HG02763 (cell line): ENCODE measurements at regions not wholly inside any gene's neighbourhood (a gene's known extent, or its start where the extent isn't known, plus 50 kb on each side); places are given as distances from the start of the nearest gene placed in this dataset.

Source experiments
- ATAC-seq: cut with Tn5 transposase; IDR thresholded peaks from one replicate; pipeline ENCODE4 v1.9.1; 2021; ENCODE audit warnings: mild to moderate bottlenecking, moderate library complexity; ENCODE audit not compliant: unreplicated experiment

DNA sequence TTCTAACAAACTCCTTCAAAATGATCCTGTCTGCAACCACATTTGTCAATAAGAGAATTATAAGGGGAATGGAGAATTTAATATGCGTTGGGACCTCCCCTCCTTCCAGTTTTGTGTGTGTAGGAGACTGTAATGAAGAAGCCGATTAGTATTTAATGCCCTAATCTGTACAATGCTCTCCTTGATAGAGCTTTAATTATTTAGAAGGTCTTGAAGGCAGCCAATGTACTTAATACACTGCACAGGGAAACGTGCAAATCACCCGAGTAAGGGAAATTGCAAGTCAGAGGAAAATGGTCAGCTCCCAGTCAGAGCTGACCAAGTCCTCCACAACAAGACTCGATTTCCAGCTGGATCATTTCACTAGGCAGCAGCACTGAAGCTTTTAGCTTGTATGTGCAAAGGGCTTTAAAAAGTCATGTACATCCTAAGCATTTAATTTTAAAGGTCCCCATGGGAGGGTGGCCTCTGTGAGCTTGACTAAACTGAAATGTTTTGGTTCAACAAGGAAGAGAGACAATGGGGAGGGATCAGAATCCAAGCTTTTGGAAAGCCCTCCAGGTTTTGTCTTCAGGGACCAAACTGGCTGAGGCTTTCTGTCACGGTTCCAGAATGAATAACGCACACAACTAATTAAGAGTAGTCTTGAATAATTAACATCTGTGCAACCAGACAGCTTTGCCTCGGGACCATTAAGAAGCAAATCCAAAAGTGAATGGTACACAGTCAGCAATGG lies 159.8 kb upstream of the MITF start:
- ATAC-seq = no peak

GRCh38 chr3:69569520-69569919 lies 169.7 kb upstream of the MITF start:
- ATAC-seq = no peak

DNA sequence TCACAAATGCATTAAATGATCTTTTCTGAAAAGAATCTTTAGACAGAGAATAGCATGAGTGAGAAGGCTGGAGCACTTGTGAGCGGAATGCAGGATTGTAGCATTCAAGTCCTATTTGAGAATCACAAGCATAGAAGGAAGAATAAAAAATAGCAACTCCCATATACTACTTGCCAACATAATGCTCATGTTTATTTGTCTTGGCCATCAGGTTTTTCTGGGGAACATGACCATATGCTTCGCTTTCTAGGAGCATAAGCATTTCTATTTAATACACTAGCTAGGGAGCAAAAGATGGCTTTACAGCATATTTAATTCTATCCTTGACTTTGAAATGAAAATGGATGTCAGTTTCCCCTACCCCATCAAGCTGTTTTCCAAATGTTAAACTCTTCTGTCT lies 170.3 kb upstream of the MITF start:
- ATAC-seq = no peak

GRCh38 chr3:69568458-69568857 lies 170.8 kb upstream of the MITF start:
- no peak for ATAC-seq

- no peak for ATAC-seq
These were observed 171.6 kb upstream of the MITF start for GRCh38 chr3:69567710-69568052.

- ATAC-seq = no peak
These were observed 172.1 kb upstream of the MITF start for GRCh38 chr3:69567023-69567709.

- ATAC-seq = no peak
These were observed 173.0 kb upstream of the MITF start for GRCh38 chr3:69566275-69566674.

DNA sequence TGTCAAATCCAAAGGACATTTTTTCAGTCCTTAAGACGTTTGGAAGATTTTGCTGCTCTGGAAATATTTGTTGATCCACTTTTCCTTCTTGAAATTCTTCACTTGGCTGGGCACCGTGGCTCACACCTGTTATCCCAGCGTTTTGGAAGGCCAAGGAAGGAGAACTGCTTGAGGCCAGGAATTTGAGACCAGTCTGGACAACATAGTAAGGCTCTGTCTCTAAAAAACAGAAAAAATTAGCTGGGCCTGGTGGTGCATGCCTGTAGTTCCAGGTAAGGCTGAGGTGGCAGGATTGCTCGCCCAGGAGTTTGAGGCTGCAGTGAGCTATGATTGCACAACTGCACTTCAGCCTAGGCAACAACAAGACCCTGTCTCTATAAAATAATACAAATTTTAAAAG lies 173.9 kb upstream of the MITF start:
- ATAC-seq = no peak

GRCh38 chr3:69563981-69564380 lies 175.3 kb upstream of the MITF start:
- ATAC-seq = no peak

- ATAC-seq = no peak
These were observed 176.1 kb upstream of the MITF start for GRCh38 chr3:69563151-69563550.

GRCh38 chr3:69562020-69562419 lies 176.1 kb upstream of the FRMD4B start:
- no peak for ATAC-seq

DNA sequence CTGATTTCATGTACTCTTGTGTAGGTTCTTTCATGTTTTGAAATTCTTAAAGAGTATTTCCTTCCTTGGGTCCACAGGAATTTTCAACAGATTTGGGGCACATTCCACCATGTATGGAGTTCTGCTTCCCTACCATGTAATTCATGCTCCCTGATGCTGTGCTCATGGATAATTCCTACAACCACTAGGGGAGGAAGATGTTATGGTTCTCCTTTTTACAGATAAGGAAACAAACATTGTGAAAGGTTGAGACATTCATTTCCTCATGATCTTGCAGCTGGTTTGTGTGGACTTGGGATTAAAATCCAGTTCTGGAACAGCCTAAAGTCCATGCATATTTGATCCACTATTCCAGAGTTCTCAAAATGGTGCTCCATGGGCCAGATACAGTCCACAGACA lies 174.9 kb upstream of the FRMD4B start:
- no peak for ATAC-seq

DNA sequence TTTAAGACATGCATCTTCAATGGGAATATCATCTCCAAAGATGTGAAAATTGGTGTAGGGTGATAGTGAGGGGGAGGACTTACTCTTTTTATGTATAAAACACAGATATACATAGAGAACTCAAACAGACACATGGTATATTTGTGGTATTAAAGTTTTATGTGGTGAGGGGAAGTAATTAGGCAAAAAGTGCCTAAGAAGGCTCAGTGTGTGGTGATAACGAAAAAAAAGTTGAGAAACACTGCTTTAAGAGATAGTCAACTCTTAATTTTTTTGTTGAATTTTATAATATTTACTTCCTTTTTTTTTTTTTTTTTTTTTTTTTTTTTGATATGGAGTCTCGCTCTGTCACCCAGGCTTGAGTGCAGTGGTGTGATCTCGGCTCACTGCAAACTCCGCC lies 174.2 kb upstream of the FRMD4B start:
- no peak for ATAC-seq

GRCh38 chr3:69558912-69559311 lies 173.0 kb upstream of the FRMD4B start:
- ATAC-seq = no peak

GRCh38 chr3:69554576-69554975 lies 168.7 kb upstream of the FRMD4B start:
- no peak for ATAC-seq

GRCh38 chr3:69553888-69554287 lies 168.0 kb upstream of the FRMD4B start:
- no peak for ATAC-seq

- ATAC-seq = no peak
These were observed 161.6 kb upstream of the FRMD4B start for GRCh38 chr3:69547461-69547880.

DNA sequence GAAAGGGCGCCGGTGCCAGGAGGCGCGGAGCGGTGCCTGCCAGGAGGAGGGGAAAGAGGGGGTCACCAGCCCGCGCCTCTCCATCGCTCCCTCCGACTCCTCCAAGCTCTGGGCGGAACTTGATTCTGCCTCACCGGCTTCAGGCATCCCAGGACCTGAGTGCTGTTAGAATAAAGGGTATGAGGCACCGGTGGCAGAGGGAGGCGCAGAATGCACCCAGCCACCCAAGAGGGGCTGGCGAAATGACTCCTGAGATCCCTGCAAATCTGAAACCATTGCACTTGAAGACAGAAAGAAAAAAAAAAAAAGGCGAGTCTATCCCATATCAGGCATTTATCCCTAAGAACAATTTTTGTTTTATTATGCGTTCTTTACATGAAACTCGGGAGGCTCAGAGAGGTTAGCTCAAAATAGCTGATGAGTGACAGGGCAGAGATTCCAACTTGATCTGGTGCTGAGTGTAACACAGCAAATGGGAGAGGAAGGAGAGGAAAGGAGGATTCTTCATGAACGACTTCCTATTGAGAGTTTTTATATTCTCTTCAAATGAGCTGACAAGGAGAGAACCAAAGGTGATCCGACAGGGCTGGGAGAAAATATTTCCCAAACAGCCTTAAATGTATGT lies 157.0 kb upstream of the FRMD4B start:
- no peak for ATAC-seq

GRCh38 chr3:69542089-69542804 lies 156.4 kb upstream of the FRMD4B start:
- ATAC-seq = no peak

GRCh38 chr3:69541711-69542088 lies 155.8 kb upstream of the FRMD4B start:
- no peak for ATAC-seq

DNA sequence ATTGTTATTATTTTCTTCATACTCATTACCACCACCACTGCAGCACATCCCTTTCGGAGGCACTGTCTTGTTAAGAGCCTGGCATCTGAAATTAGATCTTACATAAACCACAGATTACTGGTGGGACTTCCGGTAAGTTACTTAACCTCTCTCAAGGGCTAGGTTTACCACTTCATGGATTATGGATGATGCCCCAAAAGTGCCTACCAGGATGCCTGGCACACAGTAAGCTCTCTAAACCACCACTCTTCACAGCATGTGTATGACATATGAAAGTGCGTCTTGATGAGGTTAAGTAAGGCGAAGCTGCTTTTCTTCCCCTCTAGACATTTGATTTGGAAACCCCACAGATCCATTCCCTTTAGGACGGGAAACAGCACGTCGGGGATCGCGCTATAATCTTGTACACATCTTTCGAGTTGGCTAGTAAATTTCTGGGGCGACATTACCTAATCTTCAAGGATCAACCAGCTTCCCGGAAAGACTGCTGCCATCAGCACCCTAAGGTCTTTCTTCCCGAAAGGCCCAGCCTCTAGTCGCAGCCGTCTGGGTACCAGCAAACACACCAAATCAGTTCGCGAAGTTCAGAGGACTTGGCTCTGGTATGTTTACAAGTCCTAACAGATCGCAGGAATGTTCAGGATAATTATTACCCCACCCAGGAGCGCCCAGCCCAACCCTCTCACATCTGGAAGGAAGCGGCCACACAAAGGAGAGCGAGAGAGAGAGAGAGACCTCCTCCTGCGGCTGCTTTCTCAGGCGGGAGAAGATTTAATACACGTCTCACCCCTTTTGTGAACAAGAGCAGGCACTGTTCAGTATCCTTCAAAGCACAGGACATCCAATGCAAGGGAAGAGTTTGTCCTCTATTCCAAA lies 155.1 kb upstream of the FRMD4B start:
- no peak for ATAC-seq
